Renal cortical epithelial cell (primary cell): ENCODE measurements at regions not wholly inside any gene's neighbourhood (a gene's known extent, or its start where the extent isn't known, plus 50 kb on each side); places are given as distances from the start of the nearest gene placed in this dataset.

Experiments
- DNase-seq: peaks from one replicate; pipeline ENCODE4 v3.0.0-alpha.2; 2011; ENCODE audit warnings: low read depth

GRCh38 chr7:15921576-15921975, 235.1 kb upstream of the MEOX2 start:
- peak; percentile 6 for DNase-seq

DNA sequence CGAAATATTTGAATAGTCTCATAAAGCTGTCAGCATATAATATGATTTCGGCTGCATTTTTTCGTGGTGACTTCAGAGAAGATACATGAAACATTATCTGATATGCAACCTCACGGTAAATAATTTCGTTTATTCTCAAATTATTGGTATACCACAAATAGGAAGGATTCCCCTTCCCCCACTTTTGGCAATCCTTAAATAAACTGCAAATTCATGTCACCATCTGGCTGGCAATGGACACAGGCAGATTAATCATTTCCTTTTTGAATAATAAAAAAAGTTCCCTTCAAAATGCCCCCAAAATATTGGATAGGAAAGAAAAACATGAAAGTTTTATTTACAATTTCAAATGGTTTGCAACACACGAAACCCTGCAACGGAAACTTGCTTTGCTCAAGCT, 234.5 kb upstream of the MEOX2 start:
- DNase-seq: no peak

- DNase-seq: no peak
Observed at GRCh38 chr7:15916681-15917380, 230.3 kb upstream of the MEOX2 start.

DNA sequence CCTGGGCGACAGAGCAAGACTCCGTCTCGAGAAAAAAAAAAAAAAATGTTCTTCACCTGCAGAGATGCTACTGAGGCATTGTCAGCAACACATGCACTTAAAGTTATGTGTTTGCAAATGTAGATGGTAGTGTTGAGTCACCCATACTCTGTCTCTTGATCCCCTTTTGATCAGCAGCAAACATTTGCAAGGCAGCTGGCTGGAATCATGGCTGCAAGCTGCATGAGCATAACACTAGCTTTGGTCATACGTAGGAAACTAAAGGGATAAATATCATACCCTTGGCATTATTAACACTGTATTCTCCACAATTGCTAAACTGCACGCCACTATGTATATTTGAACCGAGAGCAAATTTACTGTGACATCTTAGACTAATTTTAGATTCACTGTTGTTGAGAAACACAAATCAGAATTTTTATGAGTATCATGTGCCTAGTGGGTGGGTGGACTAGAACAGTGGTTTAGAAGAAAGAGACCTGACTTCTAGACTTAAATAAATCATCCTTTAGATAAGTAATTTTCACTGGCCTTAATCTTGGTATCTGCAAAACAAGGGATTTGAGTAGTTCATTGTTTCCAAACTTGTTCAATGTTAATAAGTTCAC, 229.3 kb upstream of the MEOX2 start:
- DNase-seq: no peak

GRCh38 chr7:15914611-15915010, 228.1 kb upstream of the MEOX2 start:
- peak; percentile 19 for DNase-seq

- DNase-seq: no peak
Observed at GRCh38 chr7:15906436-15906835, 220.0 kb upstream of the MEOX2 start.

DNA sequence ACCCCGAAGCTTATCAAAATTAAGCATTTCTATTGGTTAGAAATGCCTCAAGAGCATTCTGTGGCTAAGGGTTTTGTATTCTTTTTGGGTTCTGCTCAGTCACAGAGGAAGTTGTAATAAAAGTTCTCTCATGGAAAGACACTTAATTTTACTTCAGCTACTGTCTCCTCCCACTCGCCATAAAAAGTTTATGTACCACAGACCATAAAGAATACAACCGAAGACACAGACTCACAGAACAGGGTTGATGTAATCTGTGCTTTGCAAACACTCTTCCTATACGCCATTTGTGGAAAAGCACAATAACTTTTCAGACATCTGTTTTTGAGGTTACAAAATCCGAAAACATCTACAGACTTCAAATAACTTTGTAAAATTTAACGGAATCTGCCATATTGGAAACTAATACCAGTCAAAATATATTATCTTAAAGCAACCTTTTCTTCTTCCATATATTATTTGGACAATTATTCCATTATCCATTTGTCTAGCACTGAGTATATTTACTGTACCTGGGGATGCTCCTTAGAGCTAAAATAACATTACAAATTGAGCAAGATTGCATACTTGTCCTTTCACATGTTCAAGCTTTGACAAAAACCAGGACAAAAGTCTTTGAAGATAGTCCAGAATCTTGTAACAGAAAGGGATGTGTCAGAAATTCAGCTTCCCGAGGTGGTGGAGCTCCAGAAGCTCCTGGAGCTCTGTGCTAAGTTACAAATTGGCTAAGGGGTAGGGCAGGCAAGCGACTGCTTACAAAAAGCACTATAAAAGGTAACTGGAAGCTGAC, 219.0 kb upstream of the MEOX2 start:
- no peak for DNase-seq

- peak; percentile 85 for DNase-seq
Observed at GRCh38 chr7:15891151-15891881, 204.8 kb upstream of the MEOX2 start.

DNA sequence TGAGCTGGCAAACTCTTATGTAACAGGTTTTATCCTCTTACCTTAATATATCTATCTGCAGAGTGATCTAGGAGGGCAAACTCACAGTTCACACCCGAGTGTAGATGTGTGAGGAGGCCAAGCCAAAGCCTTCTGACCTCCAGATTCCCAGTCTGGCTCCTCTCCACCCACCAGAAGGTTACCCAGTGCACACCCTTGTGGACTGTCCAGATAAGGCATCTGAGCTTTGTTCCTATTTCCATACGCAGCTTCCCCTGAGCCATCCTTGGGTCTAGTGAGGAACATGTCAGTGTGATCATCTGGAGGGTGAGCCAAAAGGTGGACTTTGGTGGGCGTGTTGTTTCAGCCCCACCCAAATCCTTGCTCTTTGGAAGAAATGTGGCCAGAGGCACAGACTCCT, 203.0 kb upstream of the MEOX2 start:
- peak; percentile 14 for DNase-seq

- no peak for DNase-seq
Observed at GRCh38 chr7:15888090-15888489, 201.6 kb upstream of the MEOX2 start.

DNA sequence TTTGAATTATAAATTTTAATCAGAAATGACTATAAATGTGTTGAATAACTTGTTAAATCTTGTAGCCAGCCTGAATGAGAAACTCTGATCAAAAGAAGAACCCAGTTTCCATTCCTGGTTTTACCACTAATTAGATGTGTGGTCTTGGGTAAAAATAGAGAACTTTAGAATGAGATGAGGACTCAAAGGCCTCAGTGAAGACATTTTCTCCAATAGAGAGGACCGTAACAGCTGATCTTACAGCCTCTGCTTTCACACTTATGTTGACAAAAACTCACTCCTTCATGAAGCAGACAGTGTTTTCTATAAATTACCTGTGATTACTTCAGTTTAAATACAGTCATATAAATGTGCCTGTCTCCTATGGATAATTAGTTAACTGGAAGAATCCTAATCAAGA, 200.1 kb upstream of the MEOX2 start:
- DNase-seq: no peak

DNA sequence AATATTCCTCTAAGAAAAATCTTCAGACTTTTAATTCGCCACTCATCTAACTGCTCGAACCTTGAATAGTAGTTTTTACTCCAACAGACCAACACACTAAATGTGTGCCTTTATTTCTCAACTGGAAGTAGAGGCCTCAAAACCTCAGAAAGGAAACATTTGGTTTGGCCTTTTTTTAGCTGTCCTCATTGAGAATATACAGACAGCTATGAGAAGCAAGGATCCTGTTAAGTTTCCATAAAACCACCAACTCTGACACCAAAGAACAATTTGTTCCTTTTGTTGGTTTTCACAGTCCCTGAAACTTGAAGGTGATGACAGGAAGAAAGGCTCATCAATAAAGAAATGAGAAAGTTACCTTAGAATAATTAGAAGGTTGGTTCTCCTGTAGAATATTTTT, 199.2 kb upstream of the MEOX2 start:
- DNase-seq: peak; percentile 3

- DNase-seq: no peak
Observed at GRCh38 chr7:15874774-15875173, 188.3 kb upstream of the MEOX2 start.

GRCh38 chr7:15870347-15870746, 183.9 kb upstream of the MEOX2 start:
- DNase-seq: no peak

DNA sequence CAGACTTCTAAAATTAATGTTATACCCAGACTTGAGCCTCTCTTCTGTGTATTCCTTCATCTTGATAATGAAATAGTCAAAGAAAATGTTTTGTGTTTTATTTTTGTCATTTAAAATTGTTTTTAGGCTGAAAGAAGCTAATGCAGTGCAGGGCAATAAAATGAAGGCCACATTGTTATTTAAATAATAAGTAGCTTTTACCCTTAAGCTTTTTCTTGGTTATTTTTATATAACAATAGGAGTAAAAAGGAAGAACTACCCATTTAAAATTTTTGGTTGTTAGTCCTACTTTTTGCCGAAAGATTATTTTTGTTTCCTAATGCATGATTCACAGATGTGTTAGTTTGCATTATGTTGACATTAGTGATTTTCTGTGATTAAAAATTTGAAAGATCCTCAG, 181.0 kb upstream of the MEOX2 start:
- DNase-seq: no peak

- no peak for DNase-seq
Observed at GRCh38 chr7:15866753-15867152, 180.3 kb upstream of the MEOX2 start.

- DNase-seq: no peak
Observed at GRCh38 chr7:15864626-15864991, 178.1 kb upstream of the MEOX2 start.

- no peak for DNase-seq
Observed at GRCh38 chr7:15863951-15864625, 177.6 kb upstream of the MEOX2 start.

- DNase-seq: peak; percentile 18
Observed at GRCh38 chr7:15862781-15863165, 176.3 kb upstream of the MEOX2 start.

- DNase-seq: no peak
Observed at GRCh38 chr7:15862016-15862780, 175.7 kb upstream of the MEOX2 start.
